Activated CD8-positive, alpha-beta memory T cell treated with anti-CD3 and anti-CD28 coated beads, Interleukin-2, amount 10 ng/mL, durations not matched to agents 7 days and 5 days (primary cell): ENCODE measurements at regions not wholly inside any gene's neighbourhood (a gene's known extent, or its start where the extent isn't known, plus 50 kb on each side); places are given as distances from the start of the nearest gene placed in this dataset.

Source experiments
- ATAC-seq: fragments of 150-1000 bp; cut with Tn5 transposase; one replicate; pipeline ENCODE4 v1.10.0; 2021; ENCODE audit warnings: moderate library complexity
- CTCF ChIA-PET: fragments of 350-600 bp; sonication (Branson Sonifier 250); formaldehyde crosslinking; loops from one replicate; lab custom pipeline; 2021; ENCODE audit warnings: antibody characterized with exemption; lab: Charles Lee
- DNase-seq: peaks from one replicate; pipeline ENCODE4 v3.0.0-alpha.2; 2020
- H3K27ac Mint-ChIP-seq: one replicate; pipeline ENCODE4 v1.8.0; 2021; ENCODE audit warnings: mild to moderate bottlenecking, mixed read lengths
- H3K27me3 Mint-ChIP-seq: one replicate; pipeline ENCODE4 v1.8.0; 2021; ENCODE audit warnings: mixed read lengths
- H3K36me3 Mint-ChIP-seq: one replicate; pipeline ENCODE4 v1.8.0; 2021; ENCODE audit warnings: mild to moderate bottlenecking, mixed read lengths
- H3K4me1 Mint-ChIP-seq: one replicate; pipeline ENCODE4 v1.8.0; 2021; ENCODE audit warnings: mixed read lengths
- H3K4me3 Mint-ChIP-seq: one replicate; pipeline ENCODE4 v1.8.0; 2021; ENCODE audit warnings: mild to moderate bottlenecking, moderate library complexity, mixed read lengths
- H3K9me3 Mint-ChIP-seq: one replicate; pipeline ENCODE4 v1.8.0; 2022; ENCODE audit warnings: low read depth, mixed read lengths

- Mint-ChIP-seq H3K36me3 (no peaks in the 10 kb centered on the region), H3K4me3 (no peak overlapping the region), H3K27me3 (peaks cover 18% of the 10 kb centered on the region), H3K4me1 (no peaks in the 10 kb centered on the region), H3K27ac (no peak overlapping the region), H3K9me3 (no peaks in the 10 kb centered on the region)
- CTCF ChIA-PET = no interaction called here
- DNase-seq (no peak), ATAC-seq (no peak)
Measured at GRCh38 chr18:22840606-22841144, 92.5 kb upstream of the RBBP8 start.

- no peak for DNase-seq
- no peaks in the 10 kb centered on the region for H3K9me3 Mint-ChIP-seq
- CTCF ChIA-PET = no interaction called here
Measured at GRCh38 chr18:22841840-22842239, 91.3 kb upstream of the RBBP8 start.

GRCh38 chr18:22844190-22844589, 88.9 kb upstream of the RBBP8 start:
- Mint-ChIP-seq H3K4me1 (peaks cover 3% of the 10 kb centered on the region), H3K27me3 (peaks cover 31% of the 10 kb centered on the region), H3K4me3 (no peak overlapping the region), H3K9me3 (no peaks in the 10 kb centered on the region), H3K27ac (no peak overlapping the region), H3K36me3 (no peaks in the 10 kb centered on the region)
- CTCF ChIA-PET = no interaction called here
- ATAC-seq (no peak), DNase-seq (no peak)

More at GRCh38 chr18:22841840-22842239, 91.3 kb upstream of the RBBP8 start:
- no peak overlapping the region for H3K4me3 Mint-ChIP-seq
- no peaks in the 10 kb centered on the region for H3K4me1 Mint-ChIP-seq
- H3K27me3 Mint-ChIP-seq = peaks cover 18% of the 10 kb centered on the region
- no peak for ATAC-seq
- H3K27ac Mint-ChIP-seq = no peak overlapping the region
- H3K36me3 Mint-ChIP-seq = no peaks in the 10 kb centered on the region

- Mint-ChIP-seq H3K36me3 (no peaks in the 10 kb centered on the region), H3K27ac (no peak overlapping the region), H3K4me3 (no peak overlapping the region), H3K27me3 (peaks cover 34% of the 10 kb centered on the region), H3K9me3 (no peaks in the 10 kb centered on the region), H3K4me1 (peaks cover 3% of the 10 kb centered on the region)
- DNase-seq = no peak
- CTCF ChIA-PET = no interaction called here
- ATAC-seq = no peak
Measured at GRCh38 chr18:22844628-22845027, 88.5 kb upstream of the RBBP8 start.

- CTCF ChIA-PET = no interaction called here
- H3K4me1 Mint-ChIP-seq = peaks cover 3% of the 10 kb centered on the region
Measured at GRCh38 chr18:22846088-22846683, 86.9 kb upstream of the RBBP8 start.

GRCh38 chr18:22846697-22847096, 86.4 kb upstream of the RBBP8 start:
- Mint-ChIP-seq H3K27me3 (peaks cover 44% of the 10 kb centered on the region), H3K27ac (no peak overlapping the region), H3K4me1 (peaks cover 3% of the 10 kb centered on the region), H3K9me3 (no peaks in the 10 kb centered on the region), H3K36me3 (no peaks in the 10 kb centered on the region), H3K4me3 (no peak overlapping the region)
- no peak for DNase-seq
- CTCF ChIA-PET = interaction anchor here (0.6 kb wide), 1 partner anchor 788 kb away, joined by 3 read pairs; no protein-coding TSS in a partner anchor
- no peak for ATAC-seq

More at GRCh38 chr18:22846088-22846683, 86.9 kb upstream of the RBBP8 start:
- DNase-seq = no peak
- no peaks in the 10 kb centered on the region for H3K36me3 Mint-ChIP-seq
- H3K4me3 Mint-ChIP-seq = no peak overlapping the region
- peaks cover 39% of the 10 kb centered on the region for H3K27me3 Mint-ChIP-seq
- ATAC-seq = no peak
- no peaks in the 10 kb centered on the region for H3K9me3 Mint-ChIP-seq
- H3K27ac Mint-ChIP-seq = no peak overlapping the region

GRCh38 chr18:22847392-22847791, 85.7 kb upstream of the RBBP8 start:
- H3K36me3 Mint-ChIP-seq = no peaks in the 10 kb centered on the region
- H3K9me3 Mint-ChIP-seq = no peaks in the 10 kb centered on the region
- CTCF ChIA-PET = interaction anchor here (0.7 to 1.3 kb wide), 3 partner anchors 34 to 564 kb away, joined by 3 read pairs; no protein-coding TSS in a partner anchor
- DNase-seq (no peak), ATAC-seq (no peak)
- H3K4me1 Mint-ChIP-seq = peaks cover 3% of the 10 kb centered on the region
- peaks cover 42% of the 10 kb centered on the region for H3K27me3 Mint-ChIP-seq
- H3K27ac Mint-ChIP-seq = no peak overlapping the region
- H3K4me3 Mint-ChIP-seq = no peak overlapping the region

- no peak for ATAC-seq
- no peaks in the 10 kb centered on the region for H3K9me3 Mint-ChIP-seq
- no peak overlapping the region for H3K4me3 Mint-ChIP-seq
- peaks cover 46% of the 10 kb centered on the region for H3K27me3 Mint-ChIP-seq
- DNase-seq = no peak
- no peaks in the 10 kb centered on the region for H3K36me3 Mint-ChIP-seq
- H3K4me1 Mint-ChIP-seq = peaks cover 3% of the 10 kb centered on the region
- CTCF ChIA-PET = interaction anchor here (0.7 to 1.3 kb wide), 3 partner anchors 34 to 563 kb away, joined by 3 read pairs; no protein-coding TSS in a partner anchor
- no peak overlapping the region for H3K27ac Mint-ChIP-seq
Measured at GRCh38 chr18:22847867-22848451, 85.2 kb upstream of the RBBP8 start.

- no peak for DNase-seq
- peaks cover 3% of the 10 kb centered on the region for H3K4me1 Mint-ChIP-seq
- H3K9me3 Mint-ChIP-seq = no peaks in the 10 kb centered on the region
- CTCF ChIA-PET = no interaction called here
- no peak overlapping the region for H3K4me3 Mint-ChIP-seq
- no peak overlapping the region for H3K27ac Mint-ChIP-seq
- no peaks in the 10 kb centered on the region for H3K36me3 Mint-ChIP-seq
- H3K27me3 Mint-ChIP-seq = peaks cover 48% of the 10 kb centered on the region
- no peak for ATAC-seq
Measured at GRCh38 chr18:22848615-22849014, 84.5 kb upstream of the RBBP8 start.

GRCh38 chr18:22856870-22857269, 76.3 kb upstream of the RBBP8 start:
- CTCF ChIA-PET = no interaction called here
- DNase-seq (no peak), ATAC-seq (no peak)
- Mint-ChIP-seq H3K27ac (no peak overlapping the region), H3K27me3 (peaks cover 66% of the 10 kb centered on the region), H3K4me1 (no peaks in the 10 kb centered on the region), H3K4me3 (no peak overlapping the region), H3K36me3 (no peaks in the 10 kb centered on the region), H3K9me3 (no peaks in the 10 kb centered on the region)

- DNase-seq (no peak), ATAC-seq (no peak)
- H3K27ac Mint-ChIP-seq = no peak overlapping the region
- no peak overlapping the region for H3K4me3 Mint-ChIP-seq
- CTCF ChIA-PET = no interaction called here
- no peaks in the 10 kb centered on the region for H3K36me3 Mint-ChIP-seq
- no peaks in the 10 kb centered on the region for H3K9me3 Mint-ChIP-seq
- peaks cover 62% of the 10 kb centered on the region for H3K27me3 Mint-ChIP-seq
- no peaks in the 10 kb centered on the region for H3K4me1 Mint-ChIP-seq
Measured at GRCh38 chr18:22858121-22858520, 75.0 kb upstream of the RBBP8 start.

- ATAC-seq = no peak
- H3K4me3 Mint-ChIP-seq = no peak overlapping the region
- DNase-seq = no peak
- no peaks in the 10 kb centered on the region for H3K36me3 Mint-ChIP-seq
- CTCF ChIA-PET = no interaction called here
- no peaks in the 10 kb centered on the region for H3K4me1 Mint-ChIP-seq
- H3K27ac Mint-ChIP-seq = no peak overlapping the region
- H3K27me3 Mint-ChIP-seq = peaks cover 68% of the 10 kb centered on the region
- no peaks in the 10 kb centered on the region for H3K9me3 Mint-ChIP-seq
Measured at GRCh38 chr18:22860807-22861206, 72.3 kb upstream of the RBBP8 start.

GRCh38 chr18:22865354-22866116, 67.6 kb upstream of the RBBP8 start:
- Mint-ChIP-seq H3K27me3 (peaks cover 54% of the 10 kb centered on the region), H3K4me1 (no peaks in the 10 kb centered on the region), H3K27ac (no peak overlapping the region), H3K9me3 (no peaks in the 10 kb centered on the region), H3K4me3 (no peak overlapping the region), H3K36me3 (no peaks in the 10 kb centered on the region)
- ATAC-seq = no peak
- no peak for DNase-seq
- CTCF ChIA-PET = no interaction called here
